ACC112 (cell line): ENCODE measurements at regions not wholly inside any gene's neighbourhood (a gene's known extent, or its start where the extent isn't known, plus 50 kb on each side); places are given as distances from the start of the nearest gene placed in this dataset.

Experiments used
- H2AFZ ChIP-seq: fragments of 200-600 bp; sonication (generic); one replicate; pipeline ENCODE4 v1.6.0; 2017; ENCODE audit warnings: antibody characterized with exemption, low read length; ENCODE audit not compliant: unreplicated experiment
- H3K27ac ChIP-seq: fragments of 200-600 bp; sonication (generic); 2 replicates; pipeline ENCODE4 v1.5.1; 2014; ENCODE audit warnings: low read depth, mild to moderate bottlenecking, antibody characterized with exemption, low read length, moderate library complexity
- H3K27me3 ChIP-seq: fragments of 200-600 bp; sonication (generic); 2 replicates; pipeline ENCODE4 v1.6.1; 2014; ENCODE audit warnings: mild to moderate bottlenecking, antibody characterized with exemption, low read length, moderate library complexity, mixed read lengths; ENCODE audit not compliant: insufficient read depth
- H3K36me3 ChIP-seq: fragments of 200-600 bp; sonication (generic); 2 replicates; pipeline ENCODE4 v1.6.1; 2016; ENCODE audit warnings: mild to moderate bottlenecking, antibody characterized with exemption, low read length, moderate library complexity, mixed read lengths; ENCODE audit not compliant: insufficient read depth
- H3K4me1 ChIP-seq: fragments of 200-600 bp; sonication (generic); one replicate; pipeline ENCODE4 v1.6.1; 2016; ENCODE audit warnings: low read length, mixed read lengths; ENCODE audit not compliant: insufficient read depth, unreplicated experiment, control insufficient read depth
- H3K4me3 ChIP-seq: fragments of 200-600 bp; sonication (generic); 2 replicates; pipeline ENCODE4 v1.5.1; 2014; ENCODE audit warnings: mild to moderate bottlenecking, low read depth, low read length
- H3K79me2 ChIP-seq: fragments of 200-600 bp; sonication (generic); one replicate; pipeline ENCODE4 v1.6.0; 2016; ENCODE audit warnings: low read length; ENCODE audit not compliant: control insufficient read depth, unreplicated experiment, insufficient read depth

- H3K36me3 ChIP-seq = no peaks in the 10 kb centered on the region
- no peak overlapping the region for H2AFZ ChIP-seq
- H3K27me3 ChIP-seq = peaks cover 5% of the 10 kb centered on the region
- no peaks in the 10 kb centered on the region for H3K4me1 ChIP-seq
- no peaks in the 10 kb centered on the region for H3K79me2 ChIP-seq
- no peak overlapping the region for H3K4me3 ChIP-seq
- H3K27ac ChIP-seq = no peak overlapping the region
Measured at GRCh38 chr10:126846959-126847358, 58.3 kb upstream of the DOCK1 start.

GRCh38 chr10:126847666-126848065, 57.6 kb upstream of the DOCK1 start:
- Histone ChIP-seq H3K4me1 (no peaks in the 10 kb centered on the region), H2AFZ (no peak overlapping the region), H3K36me3 (no peaks in the 10 kb centered on the region), H3K27me3 (peaks cover 5% of the 10 kb centered on the region), H3K27ac (no peak overlapping the region), H3K79me2 (no peaks in the 10 kb centered on the region), H3K4me3 (no peak overlapping the region)

- no peaks in the 10 kb centered on the region for H3K79me2 ChIP-seq
- no peaks in the 10 kb centered on the region for H3K36me3 ChIP-seq
- H3K27ac ChIP-seq = no peak overlapping the region
- no peak overlapping the region for H2AFZ ChIP-seq
- no peak overlapping the region for H3K4me3 ChIP-seq
- H3K4me1 ChIP-seq = no peaks in the 10 kb centered on the region
- peaks cover 15% of the 10 kb centered on the region for H3K27me3 ChIP-seq
Measured at GRCh38 chr10:126849646-126850045, 55.6 kb upstream of the DOCK1 start.

GRCh38 chr10:126851414-126852108, 53.7 kb upstream of the DOCK1 start:
- Histone ChIP-seq H2AFZ (no peak overlapping the region), H3K27me3 (peaks cover 23% of the 10 kb centered on the region), H3K27ac (no peak overlapping the region), H3K4me3 (no peak overlapping the region), H3K4me1 (no peaks in the 10 kb centered on the region), H3K79me2 (no peaks in the 10 kb centered on the region), H3K36me3 (no peaks in the 10 kb centered on the region)

- no peaks in the 10 kb centered on the region for H3K36me3 ChIP-seq
- no peaks in the 10 kb centered on the region for H3K4me1 ChIP-seq
- H3K4me3 ChIP-seq = no peak overlapping the region
- peaks cover 26% of the 10 kb centered on the region for H3K27me3 ChIP-seq
- no peak overlapping the region for H3K27ac ChIP-seq
- H3K79me2 ChIP-seq = no peaks in the 10 kb centered on the region
- H2AFZ ChIP-seq = no peak overlapping the region
Measured at GRCh38 chr10:126854726-126855495, 50.3 kb upstream of the DOCK1 start.
